Renal cortical epithelial cell (primary cell): ENCODE measurements at regions not wholly inside any gene's neighbourhood (a gene's known extent, or its start where the extent isn't known, plus 50 kb on each side); places are given as distances from the start of the nearest gene placed in this dataset.
A peak's percentile ranks its signal among the peaks of the same experiment; 100 is the strongest.
"Not testable (repeated sequence)": the region's sequence is repeated elsewhere in the genome, so short reads cannot be mapped to it uniquely, and the experiment has no call there.

Experiments
- DNase-seq: peaks from one replicate; pipeline ENCODE4 v3.0.0-alpha.2; 2011; ENCODE audit warnings: low read depth

DNA sequence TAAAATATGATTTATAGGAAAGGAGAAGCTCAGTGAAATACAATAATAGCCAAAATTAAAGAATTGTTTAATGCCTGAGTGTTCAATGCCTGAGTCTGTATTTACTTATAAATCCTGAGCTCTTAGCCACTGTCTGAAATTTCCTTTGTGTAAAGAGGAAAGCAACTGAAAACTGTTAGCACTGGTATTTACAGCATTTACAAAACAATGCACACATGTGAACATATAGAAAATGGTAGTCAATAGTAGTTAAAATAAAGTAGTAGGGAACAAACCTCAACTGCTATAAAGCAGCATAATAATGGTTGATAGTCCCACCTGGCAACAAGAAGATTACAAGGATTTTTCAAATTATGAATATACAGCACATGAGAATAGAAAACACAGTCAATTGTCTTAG is 1137.1 kb upstream of the ATXN8OS start:
- no peak for DNase-seq

DNA sequence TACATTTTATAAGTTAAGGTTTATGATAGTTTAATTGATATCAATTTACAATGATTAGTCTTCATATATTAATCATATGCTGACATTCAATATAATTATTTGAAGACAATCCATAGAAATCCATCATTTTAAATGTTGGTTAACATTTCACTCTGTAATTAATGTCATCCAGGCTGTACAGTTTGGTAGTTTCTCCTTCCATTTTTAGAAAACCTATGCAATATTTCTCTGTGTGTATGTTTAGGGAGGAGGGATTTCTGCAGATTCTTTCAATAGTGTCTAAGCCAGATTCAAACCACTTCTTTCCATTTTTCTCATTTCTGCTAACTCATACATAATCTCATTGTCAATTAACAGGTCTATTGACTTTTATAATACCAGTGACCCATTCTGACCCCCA is 1159.0 kb upstream of the ATXN8OS start:
- no peak for DNase-seq

DNA sequence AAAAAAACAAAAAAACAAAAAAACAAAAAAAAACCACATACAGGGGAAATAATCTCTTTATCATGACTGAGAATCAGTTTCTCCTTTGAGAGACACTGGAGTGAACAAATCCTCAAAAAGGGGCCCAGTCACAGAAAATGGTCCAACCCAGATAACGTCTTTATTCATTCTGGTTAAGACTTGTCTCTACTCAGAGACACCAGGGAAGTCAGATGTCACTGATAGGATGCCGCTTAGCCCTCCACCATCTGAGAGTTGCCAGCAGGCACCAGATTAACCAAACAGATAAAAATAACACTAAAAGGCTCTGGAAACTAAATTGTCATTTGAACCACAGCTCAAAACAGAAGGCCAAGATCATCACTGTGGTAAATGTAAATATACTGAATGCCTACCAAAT is 1163.4 kb upstream of the ATXN8OS start:
- DNase-seq, result no peak

DNA sequence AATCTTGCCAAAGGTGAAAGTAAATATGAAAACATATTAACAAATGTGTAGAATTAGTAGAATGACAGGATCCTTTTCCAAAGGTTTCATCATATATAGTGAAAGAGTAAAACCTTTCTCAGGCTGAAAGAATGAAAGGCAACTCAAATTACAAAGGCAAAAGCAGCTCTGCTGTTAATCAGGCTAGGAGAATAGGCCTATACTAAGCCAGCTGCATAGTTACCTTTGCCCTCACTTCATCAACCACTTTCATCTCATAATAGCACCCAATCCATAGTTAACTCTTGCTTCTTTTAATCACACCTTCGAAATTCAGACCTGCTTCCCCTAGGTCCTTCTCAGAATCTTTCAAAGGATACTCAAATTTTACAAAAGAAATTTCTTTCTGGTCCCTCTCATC is 1167.6 kb upstream of the ATXN8OS start:
- DNase-seq, result no peak

DNA sequence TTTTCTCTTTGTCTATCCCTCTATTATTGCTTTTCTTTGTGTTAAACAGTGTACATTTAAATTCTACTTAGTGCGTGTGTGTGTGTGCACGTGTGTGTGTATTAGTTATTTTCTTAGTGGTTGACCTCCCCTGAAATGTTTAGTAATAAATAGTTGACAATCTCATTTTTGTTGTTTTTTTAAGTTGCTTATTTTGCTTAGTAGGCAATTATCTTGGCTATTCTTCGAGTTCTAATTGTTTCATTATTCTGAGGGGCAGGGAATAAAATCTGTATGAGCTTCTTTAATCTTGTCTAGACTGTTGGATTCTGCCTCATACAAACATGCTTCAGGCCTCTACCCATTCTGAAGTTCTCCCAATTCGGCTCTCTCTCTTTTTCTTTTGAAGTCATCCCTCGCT is 1169.0 kb upstream of the ATXN8OS start:
- DNase-seq, result no peak

DNA sequence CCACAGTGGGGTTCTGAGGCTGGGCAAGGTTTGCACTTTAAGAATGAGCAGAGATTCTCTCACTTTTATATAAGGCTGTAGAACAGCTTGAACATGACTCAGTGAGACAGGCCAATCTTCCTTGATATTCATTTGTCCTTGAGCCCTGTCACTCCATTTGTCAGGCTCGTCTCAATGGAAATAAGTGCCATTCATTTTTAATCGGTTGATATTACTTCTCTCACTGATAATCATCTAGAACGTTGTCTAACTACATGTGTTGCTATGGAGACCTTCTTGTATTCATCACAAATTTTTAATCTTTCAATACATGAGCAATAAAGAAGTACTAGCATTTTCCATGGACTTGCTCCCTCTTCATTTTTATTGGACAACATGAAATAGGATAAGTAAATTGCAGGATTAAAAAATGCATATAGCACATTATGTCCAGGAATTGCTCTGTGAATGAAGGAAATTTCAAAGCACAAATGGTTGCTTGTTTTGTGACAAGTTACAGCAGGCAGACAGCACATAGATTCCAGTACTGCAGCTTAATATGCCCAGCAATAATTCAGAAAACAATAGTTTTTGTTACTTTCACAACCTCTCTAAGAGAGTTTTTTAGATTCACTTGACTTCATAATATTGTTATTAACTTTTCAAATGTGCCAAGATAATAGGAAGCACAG is 1178.4 kb upstream of the ATXN8OS start:
- no peak for DNase-seq

DNA sequence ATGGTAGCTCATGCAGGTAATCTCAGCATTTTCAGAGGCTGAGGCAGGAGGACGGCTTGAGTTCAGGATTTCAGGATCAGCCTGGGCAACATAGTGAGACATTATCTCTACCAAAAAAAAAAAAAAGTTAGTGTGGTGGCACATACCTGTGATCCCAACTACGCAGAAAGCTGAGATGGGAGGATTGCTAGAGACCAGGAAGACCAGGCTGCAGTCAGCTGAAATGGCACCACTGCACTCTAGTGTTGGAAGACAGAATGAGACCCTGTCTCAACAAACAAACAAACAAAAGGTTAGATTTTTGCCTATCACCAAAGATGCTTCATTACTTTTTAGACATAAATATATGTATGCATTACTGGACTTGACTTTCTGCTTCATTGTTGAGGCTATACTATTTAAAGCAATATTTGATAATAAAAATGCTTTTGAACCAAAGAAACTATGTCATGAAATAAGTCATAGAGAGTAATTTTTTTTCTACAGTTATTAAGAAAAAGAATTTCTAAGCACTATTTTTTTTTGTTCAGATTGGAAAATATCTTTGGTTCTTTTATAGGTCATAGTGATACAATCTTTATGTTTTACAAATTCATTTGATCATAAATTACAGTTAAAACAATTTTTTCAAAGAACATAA is 1180.1 kb upstream of the ATXN8OS start:
- peak; percentile 35 for DNase-seq

DNA sequence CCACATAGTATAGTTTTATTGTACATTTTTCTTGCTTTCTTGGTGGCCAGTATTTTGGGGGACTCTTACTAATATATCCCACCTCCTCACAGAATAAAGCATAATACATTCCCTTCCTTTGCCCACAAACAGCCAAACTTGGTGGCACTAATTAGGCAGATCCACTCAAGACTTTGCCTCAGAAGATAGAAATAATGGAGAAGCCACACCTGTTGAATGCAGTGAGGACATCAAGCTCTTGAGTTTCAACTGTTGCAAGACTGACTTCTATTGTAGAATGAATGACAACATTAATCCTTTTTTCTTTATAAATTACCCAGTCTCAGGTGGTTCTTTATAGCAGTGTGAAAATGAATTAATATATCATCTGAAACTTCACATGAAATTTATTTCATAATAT is 1183.6 kb upstream of the ATXN8OS start:
- DNase-seq, result no peak

DNA sequence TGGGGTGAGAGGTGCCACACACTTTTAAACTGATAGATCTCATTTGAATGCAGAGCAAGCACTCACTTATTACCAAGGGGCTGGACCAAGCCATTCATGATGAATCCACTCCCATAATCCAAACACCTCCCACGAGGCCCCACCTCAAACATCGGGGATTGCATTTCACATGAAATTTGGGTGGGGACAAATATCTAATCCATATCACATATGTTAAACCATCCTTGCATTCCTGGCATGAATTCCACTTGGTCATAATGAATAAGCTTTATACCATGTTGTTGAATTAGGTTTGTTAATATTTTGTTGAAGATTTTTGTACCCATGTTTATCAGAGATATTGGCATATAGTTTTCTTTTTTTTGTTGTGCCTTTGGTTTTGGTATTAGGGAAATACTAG is 1198.7 kb upstream of the ATXN8OS start:
- no peak for DNase-seq

DNA sequence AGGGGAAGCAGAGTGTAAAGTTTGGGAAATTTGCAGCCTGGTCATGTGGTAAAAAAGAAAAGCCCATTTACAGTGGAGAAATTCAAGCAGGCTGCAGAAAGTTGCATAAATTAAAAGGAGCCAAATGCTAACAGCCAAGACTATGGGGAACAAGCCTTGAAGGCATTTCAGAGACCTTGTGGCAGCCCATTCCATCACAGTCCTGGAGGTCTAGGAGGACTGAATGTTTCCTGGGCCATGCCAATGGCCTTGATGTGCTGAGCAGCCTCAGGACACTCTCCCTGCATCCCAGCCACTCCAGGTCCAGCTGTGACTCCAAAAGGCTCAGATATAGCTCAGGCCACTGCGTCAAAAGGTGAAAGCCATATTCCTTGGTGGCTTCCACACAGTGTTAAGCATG is 1202.4 kb upstream of the ATXN8OS start:
- DNase-seq, result no peak

DNA sequence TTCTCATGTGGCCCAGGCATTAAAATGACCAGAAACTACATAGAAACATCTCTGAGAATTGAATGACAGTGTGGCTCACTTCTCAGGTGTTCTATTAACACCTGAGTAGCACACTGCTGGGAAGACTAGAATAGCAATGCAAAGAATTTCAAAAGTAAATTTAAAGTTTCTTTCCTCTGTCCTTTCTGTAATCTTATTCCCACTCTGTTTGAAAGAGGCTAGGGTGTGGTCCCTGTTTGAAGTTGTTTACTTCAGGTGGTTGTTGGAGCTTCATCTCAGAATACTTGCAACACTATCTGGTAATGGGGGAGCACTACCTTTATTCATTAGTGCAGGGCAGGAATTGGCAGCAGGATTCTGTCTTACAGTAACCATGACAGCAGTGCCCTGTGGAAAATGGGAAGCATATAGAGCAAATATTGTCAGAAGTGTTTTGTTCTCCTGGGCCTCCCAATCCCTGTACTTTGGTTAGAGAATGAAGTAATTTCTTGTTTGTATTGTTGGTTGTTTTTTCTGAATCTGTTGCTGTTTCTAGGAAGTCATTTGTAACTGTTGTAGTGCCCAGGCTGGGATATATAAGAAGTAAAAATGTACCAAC is 1210.2 kb upstream of the ATXN8OS start:
- no peak for DNase-seq

DNA sequence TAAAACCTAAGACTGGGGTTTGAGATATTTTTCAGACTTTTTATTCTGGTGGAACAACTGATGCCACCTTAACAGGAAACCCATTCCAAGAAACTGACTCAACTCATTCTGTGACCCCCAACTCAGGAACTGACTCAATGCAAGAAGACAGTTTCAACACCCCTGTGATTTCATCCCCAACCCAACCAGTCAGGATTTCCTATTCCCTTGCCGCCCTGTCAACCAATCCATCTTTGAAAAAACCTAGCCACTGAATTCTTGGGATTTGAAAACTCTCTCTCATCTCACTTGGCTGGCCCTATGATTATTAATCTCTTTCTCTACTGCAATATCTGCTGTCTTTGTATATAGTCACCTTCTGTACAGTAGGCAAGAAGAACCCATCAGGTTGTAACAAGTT is 1211.9 kb upstream of the ATXN8OS start:
- DNase-seq, result no peak

DNA sequence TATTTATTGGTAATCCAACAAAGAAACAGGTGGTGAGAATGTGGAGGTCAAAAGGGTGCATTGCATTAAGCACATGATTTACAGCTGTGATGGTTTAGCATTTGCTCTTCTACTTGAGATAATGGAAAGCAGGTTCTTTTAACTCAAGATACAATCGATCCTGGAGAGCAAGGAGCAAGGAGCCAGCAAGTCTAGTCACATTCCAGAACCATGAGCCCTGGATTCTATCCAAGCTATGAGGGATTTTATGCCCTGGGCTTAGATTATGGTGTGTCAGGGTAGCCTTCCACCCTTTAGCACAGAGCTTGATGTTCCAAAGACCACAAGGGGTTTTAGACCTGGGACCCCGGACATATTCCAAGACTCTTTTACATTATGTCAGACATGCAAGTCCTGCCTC is 1213.9 kb upstream of the ATXN8OS start:
- DNase-seq, result not testable (repeated sequence)

DNA sequence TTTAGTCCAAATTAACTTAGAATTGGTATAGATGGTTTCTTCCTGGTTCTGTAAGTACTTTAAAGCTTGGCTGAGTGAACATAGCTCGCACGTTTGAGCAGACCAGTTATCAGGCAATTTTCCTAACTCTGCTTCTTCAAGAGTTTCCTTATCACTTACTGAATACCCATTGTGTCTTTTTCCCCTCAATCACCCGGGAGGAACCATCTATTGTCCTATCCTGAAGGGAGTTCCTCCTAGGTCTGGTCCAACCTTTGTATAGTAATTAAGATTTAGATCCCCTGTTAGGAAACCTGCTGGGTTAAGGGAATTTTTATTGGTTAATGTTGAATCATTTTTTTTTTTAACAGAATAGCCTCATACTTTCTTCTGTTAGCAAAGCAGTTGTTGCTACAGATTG is 1215.0 kb upstream of the ATXN8OS start:
- DNase-seq, result not testable (repeated sequence)

DNA sequence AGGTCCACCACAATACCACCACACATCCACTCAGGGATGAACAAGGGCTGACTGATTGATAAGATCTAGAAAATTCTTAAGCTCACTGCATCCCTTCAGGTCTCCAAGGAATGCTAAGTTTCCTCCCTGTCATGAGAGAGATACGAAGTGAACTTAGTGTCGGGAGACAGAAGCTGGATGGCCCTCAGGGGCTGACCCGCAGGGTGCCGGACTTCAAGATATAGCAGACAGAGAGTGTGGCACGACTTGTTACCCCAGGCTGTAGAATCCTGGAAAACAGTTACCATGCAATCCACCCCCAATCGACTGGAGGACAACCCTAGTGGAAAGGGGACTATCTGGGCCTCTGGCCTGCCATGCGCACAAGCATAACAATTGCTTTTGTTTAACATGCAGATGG is 1217.5 kb upstream of the ATXN8OS start:
- not testable (repeated sequence) for DNase-seq

DNA sequence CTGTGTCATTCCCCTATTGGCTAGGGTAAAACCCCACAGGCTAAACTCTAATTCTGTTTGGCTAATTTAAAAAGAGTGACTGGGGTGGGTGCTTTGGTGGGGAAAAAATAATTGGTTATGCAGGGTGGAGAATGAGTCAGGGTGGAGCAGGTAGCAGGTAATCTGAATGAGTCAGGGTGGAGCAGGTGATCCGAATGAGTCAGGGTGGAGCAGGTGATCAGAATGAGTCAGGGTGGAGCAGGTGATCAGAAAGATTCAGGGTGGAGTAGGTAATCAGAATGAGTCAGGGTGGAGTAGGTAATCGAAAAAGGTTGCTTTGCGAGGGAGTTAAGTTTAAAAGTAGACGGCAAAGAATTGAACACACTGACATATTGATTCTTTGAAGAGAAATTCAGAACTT is 1218.8 kb upstream of the ATXN8OS start:
- DNase-seq, result no peak

DNA sequence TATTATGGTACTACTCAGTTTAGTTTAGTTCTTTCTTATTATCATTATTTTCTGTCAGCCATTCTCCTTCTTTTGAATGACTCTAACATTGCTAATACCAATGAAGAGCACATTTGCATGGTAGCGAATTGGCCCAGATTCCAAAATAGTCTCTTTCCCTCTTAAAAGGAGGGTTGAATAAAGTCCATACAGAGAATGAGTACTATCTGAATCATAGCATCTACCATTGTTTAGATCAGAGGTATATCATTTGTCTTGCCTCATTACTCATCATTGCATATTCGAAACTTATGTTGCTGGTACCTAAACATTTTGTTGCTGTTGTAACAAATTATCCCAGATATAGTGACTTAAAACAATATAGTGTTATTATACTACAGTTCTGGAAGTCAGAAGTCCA is 1235.3 kb upstream of the ATXN8OS start:
- DNase-seq, result no peak

DNA sequence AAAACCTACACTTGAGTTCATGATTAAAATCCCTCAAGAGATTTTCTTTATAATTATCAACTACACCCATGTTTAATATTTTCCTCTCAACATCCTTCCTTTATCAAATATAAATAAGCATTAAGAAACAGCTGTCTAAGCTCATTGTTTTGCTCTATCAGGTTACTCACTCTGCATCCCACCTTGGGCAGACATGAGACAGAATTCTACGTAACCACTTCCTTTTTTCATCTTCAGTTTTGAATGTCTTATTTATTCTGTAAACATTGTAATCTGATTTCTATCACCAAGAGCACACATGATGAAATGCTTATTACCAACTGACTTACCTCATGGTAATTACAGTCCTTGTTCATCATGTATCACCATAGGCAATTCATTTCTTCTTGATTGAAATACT is 1256.6 kb upstream of the ATXN8OS start:
- DNase-seq, result no peak

DNA sequence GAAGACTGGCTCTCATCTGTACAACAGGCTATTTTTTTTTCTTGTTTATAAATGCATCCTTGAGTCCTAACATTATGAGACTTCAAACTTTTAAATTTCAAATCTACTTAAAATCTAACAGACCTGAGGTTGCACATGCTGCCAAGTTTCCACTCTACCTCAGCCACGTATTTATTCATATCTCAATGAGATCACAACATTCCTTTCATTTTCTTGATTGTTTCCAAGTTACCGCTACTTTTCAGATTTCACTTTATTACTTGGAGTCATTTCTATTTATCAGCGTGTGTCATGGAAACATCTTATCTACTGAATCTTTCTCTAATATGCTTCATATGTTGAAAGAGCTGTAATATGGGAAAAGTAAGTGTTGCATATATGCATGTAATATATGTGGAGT is 1257.5 kb upstream of the ATXN8OS start:
- peak; percentile 1 for DNase-seq

DNA sequence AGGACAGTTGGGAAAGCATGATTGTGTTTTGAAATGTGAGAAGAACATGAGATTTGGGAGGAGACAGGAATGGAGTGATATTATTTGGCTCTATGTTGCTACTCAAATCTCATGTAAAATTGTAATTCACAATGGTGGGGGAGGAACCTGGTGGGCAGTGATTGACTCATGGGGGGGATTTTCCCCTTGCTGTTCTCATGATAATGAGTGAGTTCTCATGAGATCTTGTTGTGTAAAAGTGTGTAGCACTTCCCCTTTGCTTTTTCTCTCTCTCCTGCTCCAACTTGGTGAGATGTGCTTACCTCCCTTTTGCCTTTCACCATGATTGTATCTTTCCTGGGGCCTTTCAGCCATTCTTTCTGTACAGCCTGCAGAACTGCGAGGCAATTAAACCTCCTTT is 1261.0 kb upstream of the ATXN8OS start:
- no peak for DNase-seq

DNA sequence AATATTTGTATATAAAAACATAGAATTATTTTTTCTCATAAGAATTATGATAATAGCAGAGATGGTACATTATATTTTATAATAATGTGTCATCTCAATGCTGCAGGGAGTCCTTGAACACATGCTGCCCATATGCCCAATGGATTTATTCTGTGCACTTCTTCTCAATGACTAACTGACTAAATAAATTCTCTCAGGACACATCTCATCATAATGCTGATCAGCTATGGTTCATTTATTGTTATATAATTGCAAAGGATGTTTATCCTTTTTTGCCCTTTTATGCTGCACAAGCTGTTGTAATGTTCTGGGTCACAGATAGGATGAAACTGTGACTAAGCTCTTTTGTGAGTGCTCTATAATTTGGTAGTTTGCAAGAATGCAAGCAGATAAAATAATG is 1273.3 kb upstream of the ATXN8OS start:
- no peak for DNase-seq

DNA sequence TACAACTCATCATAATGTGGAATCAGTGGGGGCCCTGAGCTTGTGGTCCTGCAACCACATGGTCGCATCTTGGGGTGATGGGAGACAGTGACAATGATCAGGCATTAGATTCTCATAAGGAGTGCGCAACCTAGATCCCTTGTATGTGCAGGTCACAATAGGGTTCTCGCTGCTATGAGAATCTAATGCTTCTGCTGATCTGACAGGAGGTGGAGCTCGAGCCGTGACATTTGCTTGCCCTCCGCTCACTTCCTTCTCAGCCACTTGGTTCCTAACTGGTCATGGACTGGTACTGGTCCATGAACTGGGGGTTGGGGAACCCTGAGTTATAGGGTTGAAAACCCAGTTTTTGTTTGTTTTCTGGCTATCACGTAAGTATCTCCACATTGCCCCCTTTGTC is 1290.9 kb upstream of the ATXN8OS start:
- DNase-seq, result no peak

DNA sequence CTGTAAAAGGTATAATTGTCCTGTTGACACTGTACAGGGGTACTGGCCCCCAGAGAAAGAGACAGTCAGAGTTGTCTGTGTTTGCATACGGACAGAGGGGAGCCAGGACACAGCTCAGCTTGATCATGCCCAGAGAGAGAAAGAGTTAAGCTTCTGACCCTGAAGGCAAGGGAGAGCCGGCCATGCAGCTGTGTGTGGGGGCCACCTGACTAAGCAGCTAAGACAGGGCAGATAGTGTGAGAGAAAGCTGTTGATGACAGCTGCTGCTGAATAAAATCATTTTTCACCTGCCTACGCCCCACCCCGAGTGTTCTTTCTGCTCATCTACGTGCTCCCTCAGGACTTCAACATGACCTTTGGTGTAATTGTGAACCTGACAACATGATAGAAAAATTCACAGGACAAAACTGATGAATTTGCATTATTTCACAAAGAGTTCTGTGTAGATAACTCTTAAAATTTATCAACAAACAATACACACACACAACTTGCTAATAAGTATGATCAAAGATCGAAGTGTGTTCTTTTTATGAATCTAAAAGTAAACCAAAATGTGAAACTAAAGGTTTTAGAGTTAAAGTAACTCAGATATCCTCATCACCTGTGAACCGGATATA is 1294.3 kb upstream of the ATXN8OS start:
- no peak for DNase-seq
